HepG2 (cell line): ENCODE measurements at regions not wholly inside any gene's neighbourhood (a gene's known extent, or its start where the extent isn't known, plus 50 kb on each side); places are given as distances from the start of the nearest gene placed in this dataset.

ENCODE experiments used
- ATAC-seq: fragments of 200-7000 bp; cut with Tn5 transposase; 3 replicates; pipeline ENCODE4 v1.9.1; 2020; ENCODE audit warnings: mild to moderate bottlenecking, moderate library complexity
- BruUV-seq: library from RNA; stranded (reverse); fragments of 400-500 nt; replicated peaks from 2 replicates; lab custom pipeline; 2021; lab: Mats Ljungman, UMichigan
- CTCF ChIA-PET: fragments of 300-600 bp; formaldehyde crosslinking; extraction: SDS; loops from one replicate; lab custom pipeline; 2021; ENCODE audit warnings: low total read pairs, inconsistent platforms, low intra/inter-chr PET ratio; lab: Yijun Ruan, JAX
- POLR2A ChIA-PET: fragments of 350-600 bp; sonication (Branson Sonifier 250); formaldehyde crosslinking; loops from one replicate; lab custom pipeline; 2020; ENCODE audit warnings: antibody characterized with exemption, inconsistent platforms; lab: Yijun Ruan, JAX
- DNase-seq: peaks from one replicate; pipeline ENCODE4 v3.0.0-alpha.2; 2015; ENCODE audit warnings: low spot score
- FAIRE-seq: peaks from 3 replicates; lab custom pipeline; 2011; peaks lifted over from hg19 to GRCh38; lab: Jason Lieb, UNC
- H2AFZ ChIP-seq: one replicate; pipeline ENCODE4 v1.6.1; 2011; ENCODE audit warnings: low read length, inconsistent platforms
- H3K27ac ChIP-seq: fragments of 300-600 bp; 3 replicates; pipeline ENCODE4 v1.8.0; 2011; ENCODE audit warnings: mixed run types, mild to moderate bottlenecking, mixed read lengths, low read length, inconsistent platforms; ENCODE audit not compliant: insufficient read depth; ENCODE audit errors: extremely low read length
- H3K27me3 ChIP-seq, 2 experiments: fragments of 200-600 bp in 1 of 2; 2 replicates in 1 of 2; 3 replicates in 1 of 2; pipeline versions ENCODE4 v1.6.0 to v1.8.0; 2011; ENCODE audit warnings: low read length in 2 of 2, mild to moderate bottlenecking in 2 of 2, moderate library complexity in 2 of 2, inconsistent platforms in 1 of 2; ENCODE audit not compliant: insufficient read depth in 2 of 2, control insufficient read depth in 1 of 2
- H3K36me3 ChIP-seq, 2 experiments: fragments of 200-600 bp in 1 of 2; replicated peaks in 1 of 2; 2 replicates in 1 of 2; 3 replicates in 1 of 2; pipeline versions ENCODE4 v1.5.1 to v1.8.0; 2011; ENCODE audit warnings: low read length in 2 of 2, inconsistent platforms in 1 of 2; ENCODE audit not compliant: insufficient read depth in 2 of 2, control insufficient read depth in 1 of 2
- H3K4me1 ChIP-seq: 2 replicates; pipeline ENCODE4 v1.5.1; 2012; ENCODE audit warnings: low read length, inconsistent platforms; ENCODE audit not compliant: insufficient read depth
- H3K4me2 ChIP-seq: 2 replicates; pipeline ENCODE4 v1.6.0; 2011; ENCODE audit warnings: low read depth, low read length, inconsistent platforms
- H3K4me3 ChIP-seq, 3 experiments: fragments of 200-600 bp in 1 of 3; sonication (generic), shearing (Covaris generic) in 1 of 3; replicated peaks in 1 of 3; 2 replicates each; pipeline ENCODE4 v1.5.1; 2011 to 2016; ENCODE audit warnings: low read length in 3 of 3, inconsistent platforms in 2 of 3, low read depth in 2 of 3, mild to moderate bottlenecking in 2 of 3, control low read depth in 1 of 3, mixed read lengths in 1 of 3; ENCODE audit not compliant: insufficient read depth in 1 of 3
- H3K79me2 ChIP-seq: one replicate; pipeline ENCODE4 v1.6.1; 2011; ENCODE audit warnings: low read length, inconsistent platforms; ENCODE audit not compliant: insufficient read depth
- H3K9ac ChIP-seq: 2 replicates; pipeline ENCODE4 v1.6.0; 2011; ENCODE audit warnings: mild to moderate bottlenecking, low read depth, low read length, inconsistent platforms; ENCODE audit not compliant: insufficient read depth
- H3K9me3 ChIP-seq: 2 replicates; pipeline ENCODE4 v1.5.1; 2012; ENCODE audit warnings: mild to moderate bottlenecking, low read length
- H4K20me1 ChIP-seq: 2 replicates; pipeline ENCODE4 v1.6.0; 2011; ENCODE audit warnings: inconsistent platforms, mild to moderate bottlenecking, low read length, moderate library complexity; ENCODE audit not compliant: insufficient read depth
- HNF4G ChIP-seq, 2 experiments: sonication (generic) in 1 of 2; formaldehyde crosslinking in 1 of 2; IDR thresholded peaks; 2 replicates each; pipeline versions ENCODE4 v1.4.0 to v1.6.1; 2011 to 2020; ENCODE audit warnings: borderline replicate concordance in 2 of 2, low read depth in 2 of 2, mild to moderate bottlenecking in 2 of 2, low read length in 1 of 2, missing genetic modification reagents in 1 of 2, moderate library complexity in 1 of 2
- LCORL ChIP-seq, 2 experiments: fragments of 450-650 bp in 1 of 2; sonication (generic) in 1 of 2; formaldehyde crosslinking in 1 of 2; IDR thresholded peaks; 2 replicates each; pipeline versions ENCODE4 v1.5.0 to v1.6.1; 2017 to 2020; ENCODE audit warnings: antibody characterized with exemption in 1 of 2, missing genetic modification reagents in 1 of 2
- RBM39 ChIP-seq: fragments of 200-400 bp; formaldehyde crosslinking; IDR thresholded peaks from one replicate; pipeline ENCODE4 v1.6.1; 2018; ENCODE audit warnings: antibody characterized with exemption, mild to moderate bottlenecking, low read depth, low read length; ENCODE audit not compliant: poor library complexity, severe bottlenecking
- ZBTB40 ChIP-seq, 2 experiments: fragments of 450-650 bp in 1 of 2; sonication (generic) in 1 of 2; formaldehyde crosslinking in 1 of 2; IDR thresholded peaks; 2 replicates each; pipeline versions ENCODE4 v1.6.1 to v1.8.0; 2016 to 2022; ENCODE audit warnings: antibody characterized with exemption in 1 of 2, mild to moderate bottlenecking in 1 of 2, missing genetic modification reagents in 1 of 2
- WGBS: methylation state at CpG from one replicate; pipeline ENCODE4 v1.1.6; 2017; ENCODE audit warnings: low lambda C conversion rate; 5-methylcytosine and 5-hydroxymethylcytosine counted together
- in situ Hi-C: cut with HindIII; loops from 2 replicates; pipeline ENCODE4 v1.10.0; 2017; ENCODE audit warnings: low pct_unique_long_range_greater_than_20kb; ENCODE audit not compliant: extremely low pct_ligation_motif_present
- intact Hi-C: fragments of 100-400 bp; cut with micrococcal nuclease; formaldehyde crosslinking; loops from one replicate; pipeline ENCODE4 v1.10.0; 2022; ENCODE audit not compliant: unreplicated experiment

- ATAC-seq (no peak), DNase-seq (no peak), FAIRE-seq (no peak)
- Histone ChIP-seq H2AFZ (no peak overlapping the region), H4K20me1 (no peaks in the 10 kb centered on the region), H3K4me1 (no peaks in the 10 kb centered on the region), H3K9me3 (no peaks in the 10 kb centered on the region), H3K36me3 (no peaks in the 10 kb centered on the region), H3K4me2 (no peak overlapping the region), H3K9ac (no peak overlapping the region), H3K27ac (no peak overlapping the region), H3K79me2 (no peaks in the 10 kb centered on the region), H3K27me3 (no peaks in the 10 kb centered on the region; a peak in 1 of 5 replicates), H3K4me3 (no peak overlapping the region)
- POLR2A ChIA-PET = no interaction called here
- CTCF ChIA-PET = no interaction called here
- no peak for TF ChIP-seq HNF4G (IDR thresholded peaks at IDR 0.05; ENCODE audit: borderline replicate concordance, low read depth, low read length)
- no peak for TF ChIP-seq HNF4G (CRISPR knock-in tag; IDR thresholded peaks at IDR 0.05; ENCODE audit: borderline replicate concordance, low read depth)
- TF ChIP-seq RBM39 = no peak
- no TSS peak for BruUV-seq
- intact Hi-C loops (no loop called here), in situ Hi-C loops (no loop called here)
- WGBS = 44% methylated on average over 9 of the region's 10 CpGs
Measured at GRCh38 chr14:49451938-49452337, 134.2 kb downstream of the RPS29 start.

- ATAC-seq = no peak
- H3K4me1 ChIP-seq = no peaks in the 10 kb centered on the region
- no peaks in the 10 kb centered on the region for H3K9me3 ChIP-seq
- no peaks in the 10 kb centered on the region; a peak in 1 of 5 replicates for H3K27me3 ChIP-seq
- ChIA-PET CTCF (no interaction called here), POLR2A (no interaction called here)
- FAIRE-seq = no peak
- no peak overlapping the region for H3K9ac ChIP-seq
- H2AFZ ChIP-seq = no peak overlapping the region
- no peak for DNase-seq
- no peak overlapping the region for H3K4me2 ChIP-seq
- H3K36me3 ChIP-seq = no peaks in the 10 kb centered on the region
- intact Hi-C loops = no loop called here
- no peak overlapping the region for H3K4me3 ChIP-seq
- no peak overlapping the region for H3K27ac ChIP-seq
- peak; percentile 96 for TF ChIP-seq LCORL (IDR thresholded peaks at IDR 0.05)
- TF ChIP-seq LCORL (CRISPR knock-in tag; IDR thresholded peaks at IDR 0.05) = no peak
- no peak for TF ChIP-seq ZBTB40 (IDR thresholded peaks at IDR 0.05)
- no peak for TF ChIP-seq ZBTB40 (CRISPR knock-in tag; IDR thresholded peaks at IDR 0.05)
- no TSS peak for BruUV-seq
- in situ Hi-C loops = no loop called here
- no peaks in the 10 kb centered on the region for H4K20me1 ChIP-seq
- no peaks in the 10 kb centered on the region for H3K79me2 ChIP-seq
- WGBS = 14% methylated on average over 2 of the region's 2 CpGs
Measured at GRCh38 chr14:49449749-49450148, 136.4 kb downstream of the RPS29 start.
